ENCODE measurements at regions not wholly inside any gene's neighbourhood (a gene's known extent, or its start where the extent isn't known, plus 50 kb on each side); places are given as distances from the start of the nearest gene placed in this dataset.

GRCh38 chr7:156118248-156118645, 306.0 kb upstream of the SHH start:
- TF ChIP-seq CTCF (conservative IDR thresholded peaks at IDR 0.05; ENCODE audit: low read depth, low read length) (no peak), EZH2 (IDR thresholded peaks at IDR 0.05; ENCODE audit: borderline replicate concordance, low read depth, low read length, poor library complexity, severe bottlenecking) (no peak)
